WTC11 (cell line): ENCODE measurements at regions not wholly inside any gene's neighbourhood (a gene's known extent, or its start where the extent isn't known, plus 50 kb on each side); places are given as distances from the start of the nearest gene placed in this dataset.

Experiments
- CTCF ChIP-seq: fragments of 200-600 bp; IDR thresholded peaks from 2 replicates; pipeline ENCODE4 v1.8.0; 2022; ENCODE audit warnings: antibody characterized with exemption
- ESRRA ChIP-seq: sonication (generic); formaldehyde crosslinking; IDR thresholded peaks from 2 replicates; pipeline ENCODE4 v1.8.1; 2022; ENCODE audit warnings: mild to moderate bottlenecking, missing genetic modification reagents, borderline replicate concordance
- GABPB1 ChIP-seq: sonication (generic); formaldehyde crosslinking; IDR thresholded peaks from 2 replicates; pipeline ENCODE4 v1.8.1; 2023; ENCODE audit warnings: mild to moderate bottlenecking, missing genetic modification reagents
- IRF2 ChIP-seq: sonication (generic); formaldehyde crosslinking; IDR thresholded peaks from 2 replicates; pipeline ENCODE4 v1.8.0; 2022; ENCODE audit warnings: low read depth, missing genetic modification reagents, borderline replicate concordance
- NFYB ChIP-seq: sonication (generic); formaldehyde crosslinking; conservative IDR thresholded peaks from 2 replicates; pipeline ENCODE4 v1.8.0; 2022; ENCODE audit warnings: low read depth, missing genetic modification reagents
- TEAD4 ChIP-seq: sonication (generic); formaldehyde crosslinking; IDR thresholded peaks from 2 replicates; pipeline ENCODE4 v1.8.0; 2022; ENCODE audit warnings: mild to moderate bottlenecking, missing genetic modification reagents

- TF ChIP-seq CTCF (no peak), TEAD4 (CRISPR knock-in tag) (no peak), NFYB (no peak), IRF2 (CRISPR knock-in tag) (no peak), GABPB1 (no peak), ESRRA (CRISPR knock-in tag) (no peak)
These were observed 204.5 kb downstream of the TXNL1 start for GRCh38 chr18:56433919-56434318.
